ENCODE measurements at regions not wholly inside any gene's neighbourhood (a gene's known extent, or its start where the extent isn't known, plus 50 kb on each side); places are given as distances from the start of the nearest gene placed in this dataset.

GRCh38 chr16:66289051-66289680 is 77.3 kb upstream of the CDH5 start:
- DNase-seq (ENCODE audit: low spot score), result no peak

- DNase-seq (ENCODE audit: low spot score), result no peak
These were observed 78.6 kb upstream of the CDH5 start for GRCh38 chr16:66287926-66288325.

GRCh38 chr16:66287416-66287815 is 79.1 kb upstream of the CDH5 start:
- DNase-seq (ENCODE audit: low spot score), result no peak

GRCh38 chr16:66286527-66286926 is 80.0 kb upstream of the CDH5 start:
- DNase-seq (ENCODE audit: low spot score), result no peak

GRCh38 chr16:66278604-66279262 is 87.8 kb upstream of the CDH5 start:
- DNase-seq (ENCODE audit: low spot score), result peak; percentile 50

GRCh38 chr16:66278111-66278531 is 88.4 kb upstream of the CDH5 start:
- no peak for DNase-seq (ENCODE audit: low spot score)

GRCh38 chr16:66277311-66278070 is 89.0 kb upstream of the CDH5 start:
- no peak for DNase-seq (ENCODE audit: low spot score)

GRCh38 chr16:66275775-66276428 is 90.6 kb upstream of the CDH5 start:
- DNase-seq (ENCODE audit: low spot score), result peak; percentile 69

GRCh38 chr16:66274335-66275110 is 92.0 kb upstream of the CDH5 start:
- DNase-seq (ENCODE audit: low spot score), result peak; percentile 24

- peak; percentile 34 for DNase-seq (ENCODE audit: low spot score)
These were observed 92.7 kb upstream of the CDH5 start for GRCh38 chr16:66273644-66274334.

GRCh38 chr16:66273053-66273452 is 93.4 kb upstream of the CDH5 start:
- no peak for DNase-seq (ENCODE audit: low spot score)

GRCh38 chr16:66272461-66272860 is 94.0 kb upstream of the CDH5 start:
- no peak for DNase-seq (ENCODE audit: low spot score)

- DNase-seq (ENCODE audit: low spot score), result peak; percentile 7
These were observed 95.1 kb upstream of the CDH5 start for GRCh38 chr16:66271074-66272060.

GRCh38 chr16:66270333-66270927 is 96.1 kb upstream of the CDH5 start:
- DNase-seq (ENCODE audit: low spot score), result peak; percentile 55

GRCh38 chr16:66269617-66270332 is 96.7 kb upstream of the CDH5 start:
- no peak for DNase-seq (ENCODE audit: low spot score)

GRCh38 chr16:66267292-66268014 is 99.0 kb upstream of the CDH5 start:
- no peak for DNase-seq (ENCODE audit: low spot score)

- no peak for DNase-seq (ENCODE audit: low spot score)
These were observed 99.8 kb upstream of the CDH5 start for GRCh38 chr16:66266436-66267291.
